ENCODE measurements at regions not wholly inside any gene's neighbourhood (a gene's known extent, or its start where the extent isn't known, plus 50 kb on each side); places are given as distances from the start of the nearest gene placed in this dataset.

- TF ChIP-seq, protein P1, sequence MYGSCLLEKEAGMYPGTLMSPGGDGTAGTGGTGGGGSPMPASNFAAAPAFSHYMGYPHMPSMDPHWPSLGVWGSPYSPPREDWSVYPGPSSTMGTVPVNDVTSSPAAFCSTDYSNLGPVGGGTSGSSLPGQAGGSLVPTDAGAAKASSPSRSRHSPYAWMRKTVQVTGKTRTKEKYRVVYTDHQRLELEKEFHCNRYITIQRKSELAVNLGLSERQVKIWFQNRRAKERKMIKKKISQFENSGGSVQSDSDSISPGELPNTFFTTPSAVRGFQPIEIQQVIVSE (CRISPR knock-in tag; IDR thresholded peaks at IDR 0.05; ENCODE audit: borderline replicate concordance) = no peak
- no peak for TF ChIP-seq MYBL2 (CRISPR knock-in tag; IDR thresholded peaks at IDR 0.05)
- no peak for TF ChIP-seq FOXJ3 (CRISPR knock-in tag; IDR thresholded peaks at IDR 0.05; ENCODE audit: borderline replicate concordance)
- TF ChIP-seq NR1H2 (CRISPR knock-in tag; IDR thresholded peaks at IDR 0.05) = no peak
- no peak for TF ChIP-seq OVOL2 (CRISPR knock-in tag; IDR thresholded peaks at IDR 0.05; ENCODE audit: borderline replicate concordance)
- TF ChIP-seq ZNF232 (CRISPR knock-in tag; IDR thresholded peaks at IDR 0.05) = no peak
- no peak for TF ChIP-seq ESRRA (CRISPR knock-in tag; IDR thresholded peaks at IDR 0.05; ENCODE audit: borderline replicate concordance)
- no peak for TF ChIP-seq ZSCAN18 (CRISPR knock-in tag; IDR thresholded peaks at IDR 0.05)
- no peak for TF ChIP-seq IRF2 (CRISPR knock-in tag; IDR thresholded peaks at IDR 0.05; ENCODE audit: borderline replicate concordance, low read depth)
These were observed 204.7 kb upstream of the CASK start (continued) for GRCh38 chrX:42128020-42128419.

GRCh38 chrX:42127563-42127962 lies 204.2 kb upstream of the CASK start:
- DNase-seq (ENCODE audit: low spot score) (no peak), ATAC-seq (no peak)
- TF ChIP-seq, protein P2, sequence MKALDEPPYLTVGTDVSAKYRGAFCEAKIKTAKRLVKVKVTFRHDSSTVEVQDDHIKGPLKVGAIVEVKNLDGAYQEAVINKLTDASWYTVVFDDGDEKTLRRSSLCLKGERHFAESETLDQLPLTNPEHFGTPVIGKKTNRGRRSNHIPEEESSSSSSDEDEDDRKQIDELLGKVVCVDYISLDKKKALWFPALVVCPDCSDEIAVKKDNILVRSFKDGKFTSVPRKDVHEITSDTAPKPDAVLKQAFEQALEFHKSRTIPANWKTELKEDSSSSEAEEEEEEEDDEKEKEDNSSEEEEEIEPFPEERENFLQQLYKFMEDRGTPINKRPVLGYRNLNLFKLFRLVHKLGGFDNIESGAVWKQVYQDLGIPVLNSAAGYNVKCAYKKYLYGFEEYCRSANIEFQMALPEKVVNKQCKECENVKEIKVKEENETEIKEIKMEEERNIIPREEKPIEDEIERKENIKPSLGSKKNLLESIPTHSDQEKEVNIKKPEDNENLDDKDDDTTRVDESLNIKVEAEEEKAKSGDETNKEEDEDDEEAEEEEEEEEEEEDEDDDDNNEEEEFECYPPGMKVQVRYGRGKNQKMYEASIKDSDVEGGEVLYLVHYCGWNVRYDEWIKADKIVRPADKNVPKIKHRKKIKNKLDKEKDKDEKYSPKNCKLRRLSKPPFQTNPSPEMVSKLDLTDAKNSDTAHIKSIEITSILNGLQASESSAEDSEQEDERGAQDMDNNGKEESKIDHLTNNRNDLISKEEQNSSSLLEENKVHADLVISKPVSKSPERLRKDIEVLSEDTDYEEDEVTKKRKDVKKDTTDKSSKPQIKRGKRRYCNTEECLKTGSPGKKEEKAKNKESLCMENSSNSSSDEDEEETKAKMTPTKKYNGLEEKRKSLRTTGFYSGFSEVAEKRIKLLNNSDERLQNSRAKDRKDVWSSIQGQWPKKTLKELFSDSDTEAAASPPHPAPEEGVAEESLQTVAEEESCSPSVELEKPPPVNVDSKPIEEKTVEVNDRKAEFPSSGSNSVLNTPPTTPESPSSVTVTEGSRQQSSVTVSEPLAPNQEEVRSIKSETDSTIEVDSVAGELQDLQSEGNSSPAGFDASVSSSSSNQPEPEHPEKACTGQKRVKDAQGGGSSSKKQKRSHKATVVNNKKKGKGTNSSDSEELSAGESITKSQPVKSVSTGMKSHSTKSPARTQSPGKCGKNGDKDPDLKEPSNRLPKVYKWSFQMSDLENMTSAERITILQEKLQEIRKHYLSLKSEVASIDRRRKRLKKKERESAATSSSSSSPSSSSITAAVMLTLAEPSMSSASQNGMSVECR (CRISPR knock-in tag; IDR thresholded peaks at IDR 0.05; ENCODE audit: borderline replicate concordance) = no peak
- TF ChIP-seq JUN (CRISPR knock-in tag; IDR thresholded peaks at IDR 0.05) (no peak), TEAD1 (CRISPR knock-in tag; IDR thresholded peaks at IDR 0.05) (no peak), ZNF219 (CRISPR knock-in tag; IDR thresholded peaks at IDR 0.05; ENCODE audit: borderline replicate concordance) (no peak), JAZF1 (CRISPR knock-in tag; IDR thresholded peaks at IDR 0.05) (no peak), ZNF396 (CRISPR knock-in tag; IDR thresholded peaks at IDR 0.05; ENCODE audit: borderline replicate concordance) (no peak), ZNF317 (CRISPR knock-in tag; IDR thresholded peaks at IDR 0.05; ENCODE audit: borderline replicate concordance, low read depth) (no peak), E2F4 (CRISPR knock-in tag; IDR thresholded peaks at IDR 0.05; ENCODE audit: borderline replicate concordance, low read depth) (no peak), ESRRA (CRISPR knock-in tag; IDR thresholded peaks at IDR 0.05; ENCODE audit: borderline replicate concordance) (no peak), GABPB1 (CRISPR knock-in tag; IDR thresholded peaks at IDR 0.05) (no peak), FOXK1 (CRISPR knock-in tag; IDR thresholded peaks at IDR 0.05) (no peak), CBFB (CRISPR knock-in tag; IDR thresholded peaks at IDR 0.05; ENCODE audit: low read depth) (no peak)
- TF ChIP-seq, protein P3, sequence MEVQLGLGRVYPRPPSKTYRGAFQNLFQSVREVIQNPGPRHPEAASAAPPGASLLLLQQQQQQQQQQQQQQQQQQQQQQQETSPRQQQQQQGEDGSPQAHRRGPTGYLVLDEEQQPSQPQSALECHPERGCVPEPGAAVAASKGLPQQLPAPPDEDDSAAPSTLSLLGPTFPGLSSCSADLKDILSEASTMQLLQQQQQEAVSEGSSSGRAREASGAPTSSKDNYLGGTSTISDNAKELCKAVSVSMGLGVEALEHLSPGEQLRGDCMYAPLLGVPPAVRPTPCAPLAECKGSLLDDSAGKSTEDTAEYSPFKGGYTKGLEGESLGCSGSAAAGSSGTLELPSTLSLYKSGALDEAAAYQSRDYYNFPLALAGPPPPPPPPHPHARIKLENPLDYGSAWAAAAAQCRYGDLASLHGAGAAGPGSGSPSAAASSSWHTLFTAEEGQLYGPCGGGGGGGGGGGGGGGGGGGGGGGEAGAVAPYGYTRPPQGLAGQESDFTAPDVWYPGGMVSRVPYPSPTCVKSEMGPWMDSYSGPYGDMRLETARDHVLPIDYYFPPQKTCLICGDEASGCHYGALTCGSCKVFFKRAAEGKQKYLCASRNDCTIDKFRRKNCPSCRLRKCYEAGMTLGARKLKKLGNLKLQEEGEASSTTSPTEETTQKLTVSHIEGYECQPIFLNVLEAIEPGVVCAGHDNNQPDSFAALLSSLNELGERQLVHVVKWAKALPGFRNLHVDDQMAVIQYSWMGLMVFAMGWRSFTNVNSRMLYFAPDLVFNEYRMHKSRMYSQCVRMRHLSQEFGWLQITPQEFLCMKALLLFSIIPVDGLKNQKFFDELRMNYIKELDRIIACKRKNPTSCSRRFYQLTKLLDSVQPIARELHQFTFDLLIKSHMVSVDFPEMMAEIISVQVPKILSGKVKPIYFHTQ (CRISPR knock-in tag; IDR thresholded peaks at IDR 0.05) = no peak
- TF ChIP-seq, protein P4, sequence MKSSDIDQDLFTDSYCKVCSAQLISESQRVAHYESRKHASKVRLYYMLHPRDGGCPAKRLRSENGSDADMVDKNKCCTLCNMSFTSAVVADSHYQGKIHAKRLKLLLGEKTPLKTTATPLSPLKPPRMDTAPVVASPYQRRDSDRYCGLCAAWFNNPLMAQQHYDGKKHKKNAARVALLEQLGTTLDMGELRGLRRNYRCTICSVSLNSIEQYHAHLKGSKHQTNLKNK (CRISPR knock-in tag; IDR thresholded peaks at IDR 0.05) = no peak
- Mint-ChIP-seq H3K36me3 (no peaks in the 10 kb centered on the region), H3K4me3 (no peak overlapping the region), H3K27me3 (ENCODE audit: low read depth) (no peaks in the 10 kb centered on the region), H3K9me3 (no peaks in the 10 kb centered on the region), H3K4me1 (peaks cover 8% of the 10 kb centered on the region; the same call in 1 of the 2 replicates), H3K27ac (no peak overlapping the region)
- ChIA-PET POLR2A (no interaction called here), CTCF (no interaction called here)
